Endothelial cell (in vitro differentiated cells): ENCODE measurements at regions not wholly inside any gene's neighbourhood (a gene's known extent, or its start where the extent isn't known, plus 50 kb on each side); places are given as distances from the start of the nearest gene placed in this dataset.

Source experiments
- DNase-seq: peaks from one replicate; pipeline ENCODE4 v3.0.0; 2021; ENCODE audit warnings: low spot score
- H3K27ac Mint-ChIP-seq: one replicate; pipeline ENCODE4 v1.8.0; 2021; ENCODE audit warnings: mixed read lengths, inconsistent platforms; ENCODE audit not compliant: unreplicated experiment
- H3K27me3 Mint-ChIP-seq: one replicate; pipeline ENCODE4 v1.8.0; 2021; ENCODE audit warnings: mild to moderate bottlenecking, moderate library complexity, mixed read lengths, inconsistent platforms; ENCODE audit not compliant: unreplicated experiment
- H3K36me3 Mint-ChIP-seq: one replicate; pipeline ENCODE4 v1.8.0; 2021; ENCODE audit warnings: mild to moderate bottlenecking, low read depth, mixed read lengths, inconsistent platforms; ENCODE audit not compliant: unreplicated experiment
- H3K4me1 Mint-ChIP-seq: one replicate; pipeline ENCODE4 v1.8.0; 2021; ENCODE audit warnings: mild to moderate bottlenecking, mixed read lengths, inconsistent platforms; ENCODE audit not compliant: unreplicated experiment
- H3K4me3 Mint-ChIP-seq: one replicate; pipeline ENCODE4 v1.8.0; 2021; ENCODE audit warnings: mild to moderate bottlenecking, mixed read lengths, inconsistent platforms; ENCODE audit not compliant: unreplicated experiment
- H3K9me3 Mint-ChIP-seq: one replicate; pipeline ENCODE4 v1.8.0; 2021; ENCODE audit warnings: mixed read lengths, inconsistent platforms; ENCODE audit not compliant: unreplicated experiment
- CTCF ChIP-seq: fragments of 200-600 bp; sonication (generic); IDR thresholded peaks from one replicate; pipeline ENCODE4 v1.5.0; 2021; ENCODE audit warnings: antibody characterized with exemption; ENCODE audit not compliant: unreplicated experiment

DNA sequence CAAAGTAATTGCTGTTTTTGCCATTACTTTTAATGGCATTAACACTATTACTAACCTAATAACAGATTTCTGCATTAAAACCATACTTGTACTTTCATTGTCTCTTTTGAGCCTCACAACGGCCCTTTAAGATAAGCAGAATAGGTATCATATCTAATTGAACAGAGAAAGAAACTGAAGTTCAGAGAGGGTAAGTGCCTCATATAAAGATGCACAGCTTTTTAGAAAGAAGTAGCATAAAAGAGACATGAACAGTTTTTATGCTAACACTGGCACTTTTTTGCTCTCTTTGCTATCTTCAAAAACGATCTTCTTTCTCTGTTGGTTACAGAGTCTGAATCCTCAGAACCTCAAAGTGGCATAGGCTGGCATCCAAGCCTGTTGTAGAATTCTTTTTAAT is 102.9 kb upstream of the OR5AK2 start:
- no peak overlapping the region for H3K27ac Mint-ChIP-seq
- no peak for TF ChIP-seq CTCF
- no peaks in the 10 kb centered on the region for H3K36me3 Mint-ChIP-seq
- no peaks in the 10 kb centered on the region for H3K9me3 Mint-ChIP-seq
- no peaks in the 10 kb centered on the region for H3K4me1 Mint-ChIP-seq
- H3K27me3 Mint-ChIP-seq = no peaks in the 10 kb centered on the region
- no peak for DNase-seq
- H3K4me3 Mint-ChIP-seq = no peak overlapping the region

DNA sequence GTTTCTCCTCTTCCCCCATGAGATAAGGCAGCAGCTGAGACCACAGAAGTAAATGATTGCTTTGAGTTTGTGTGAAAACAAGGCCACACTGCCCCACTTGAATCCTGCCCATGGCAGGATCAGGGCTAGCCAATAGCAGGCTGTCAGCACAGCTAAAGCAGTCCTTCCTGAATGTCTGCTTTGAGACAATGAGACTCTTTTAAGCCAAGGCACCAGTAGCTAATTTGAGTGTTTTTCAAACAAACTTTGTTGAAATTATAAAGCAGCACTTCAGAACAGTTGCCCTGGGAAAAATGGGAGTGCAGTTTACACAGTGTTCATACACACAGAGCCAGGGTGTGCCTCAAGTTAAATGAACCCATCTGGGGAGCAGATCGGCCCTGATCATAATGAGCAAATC is 103.5 kb upstream of the OR5AK2 start:
- H3K27ac Mint-ChIP-seq = peak overlapping the region; percentile 32
- no peaks in the 10 kb centered on the region for H3K36me3 Mint-ChIP-seq
- H3K4me1 Mint-ChIP-seq = no peaks in the 10 kb centered on the region
- TF ChIP-seq CTCF = no peak
- no peaks in the 10 kb centered on the region for H3K27me3 Mint-ChIP-seq
- no peaks in the 10 kb centered on the region for H3K9me3 Mint-ChIP-seq
- no peak for DNase-seq
- H3K4me3 Mint-ChIP-seq = no peak overlapping the region

GRCh38 chr11:56883371-56883987 is 105.2 kb upstream of the OR5AK2 start:
- Mint-ChIP-seq H3K27me3 (no peaks in the 10 kb centered on the region), H3K36me3 (no peaks in the 10 kb centered on the region), H3K4me3 (no peak overlapping the region), H3K9me3 (no peaks in the 10 kb centered on the region), H3K4me1 (no peaks in the 10 kb centered on the region), H3K27ac (no peak overlapping the region)
- no peak for DNase-seq
- TF ChIP-seq CTCF = no peak

- H3K27ac Mint-ChIP-seq = no peak overlapping the region
- no peak for TF ChIP-seq CTCF
Observed at GRCh38 chr11:56876621-56877275, 112.0 kb upstream of the OR5AK2 start.

DNA sequence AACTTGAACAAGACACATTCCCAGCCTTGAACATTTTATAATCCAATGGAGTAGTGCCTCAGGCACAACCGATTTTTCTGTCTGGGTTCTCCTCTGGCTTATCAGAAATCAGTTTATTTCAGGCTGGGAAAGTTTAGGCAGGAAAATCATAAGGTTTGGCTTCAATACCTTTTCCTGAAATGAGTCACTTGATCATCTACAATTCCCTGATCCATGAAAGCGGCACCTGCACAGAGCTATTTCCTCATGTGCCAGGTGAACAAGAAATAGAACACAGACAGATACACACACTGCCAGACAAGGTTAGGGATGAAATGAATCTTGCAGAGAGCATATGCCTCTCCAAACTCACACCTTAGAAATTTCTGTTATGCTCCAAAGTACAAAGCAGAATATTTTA is 106.7 kb upstream of the OR9G4 start:
- no peaks in the 10 kb centered on the region for H3K9me3 Mint-ChIP-seq
- no peak overlapping the region for H3K27ac Mint-ChIP-seq
- no peaks in the 10 kb centered on the region for H3K4me1 Mint-ChIP-seq
- no peaks in the 10 kb centered on the region for H3K36me3 Mint-ChIP-seq
- no peaks in the 10 kb centered on the region for H3K27me3 Mint-ChIP-seq
- no peak overlapping the region for H3K4me3 Mint-ChIP-seq
- no peak for TF ChIP-seq CTCF
- DNase-seq = no peak

More at GRCh38 chr11:56876621-56877275, 112.0 kb upstream of the OR5AK2 start:
- no peak overlapping the region for H3K4me3 Mint-ChIP-seq
- H3K27me3 Mint-ChIP-seq = peaks cover 2% of the 10 kb centered on the region
- DNase-seq = no peak
- H3K9me3 Mint-ChIP-seq = no peaks in the 10 kb centered on the region
- no peaks in the 10 kb centered on the region for H3K4me1 Mint-ChIP-seq
- H3K36me3 Mint-ChIP-seq = no peaks in the 10 kb centered on the region
